WTC11 (cell line): ENCODE measurements at regions not wholly inside any gene's neighbourhood (a gene's known extent, or its start where the extent isn't known, plus 50 kb on each side); places are given as distances from the start of the nearest gene placed in this dataset.

ENCODE experiments used
- ATF1 ChIP-seq: sonication (generic); formaldehyde crosslinking; IDR thresholded peaks from 2 replicates; pipeline ENCODE4 v1.8.1; 2023; ENCODE audit warnings: mild to moderate bottlenecking, moderate library complexity, missing genetic modification reagents
- IRF2 ChIP-seq: sonication (generic); formaldehyde crosslinking; IDR thresholded peaks from 2 replicates; pipeline ENCODE4 v1.8.0; 2022; ENCODE audit warnings: low read depth, missing genetic modification reagents, borderline replicate concordance
- MXD4 ChIP-seq: fragments of 250-450 bp; sonication (Bioruptor Pico); IDR thresholded peaks from 2 replicates; pipeline ENCODE4 v1.8.0; 2021; ENCODE audit warnings: mild to moderate bottlenecking, moderate library complexity, borderline replicate concordance
- SP1 ChIP-seq: sonication (generic); formaldehyde crosslinking; conservative IDR thresholded peaks from 2 replicates; pipeline ENCODE4 v1.8.1; 2022; ENCODE audit warnings: missing genetic modification reagents
- TF ChIP-seq, protein P1 (sequence below): fragments of 200-600 bp; IDR thresholded peaks from 2 replicates; pipeline ENCODE4 v1.8.0; 2022; ENCODE audit warnings: antibody characterized with exemption
- TF ChIP-seq, protein P2 (sequence below): sonication (generic); formaldehyde crosslinking; IDR thresholded peaks from 2 replicates; pipeline ENCODE4 v1.8.0; 2022; ENCODE audit warnings: mild to moderate bottlenecking, missing genetic modification reagents
- TF ChIP-seq, protein P3 (sequence below): sonication (generic); formaldehyde crosslinking; IDR thresholded peaks from 2 replicates; pipeline ENCODE4 v1.8.1; 2023; ENCODE audit warnings: mild to moderate bottlenecking, missing genetic modification reagents, moderate library complexity
- TF ChIP-seq, protein P4 (sequence below): sonication (generic); formaldehyde crosslinking; IDR thresholded peaks from 2 replicates; pipeline ENCODE4 v1.8.1; 2023; ENCODE audit warnings: mild to moderate bottlenecking, moderate library complexity, missing genetic modification reagents

DNA sequence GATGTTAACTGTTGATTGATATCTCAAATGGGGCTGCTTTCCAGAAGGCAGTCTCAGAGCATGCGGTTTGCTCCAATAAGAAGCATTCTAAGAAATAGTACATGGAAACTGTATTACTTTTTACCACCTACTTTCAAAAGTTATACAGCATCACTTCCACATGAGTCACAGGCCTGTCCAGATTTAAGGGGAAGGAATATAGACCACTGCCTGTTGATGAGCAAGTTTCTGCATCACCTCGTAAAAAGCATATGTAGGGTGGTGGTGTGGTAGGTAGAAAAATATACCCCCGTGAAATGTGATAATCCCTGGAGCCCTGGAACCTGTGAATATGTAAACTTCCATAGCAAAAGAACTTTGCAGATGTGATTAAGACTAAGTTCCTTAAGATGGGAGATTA lies 816.6 kb upstream of the CDH6 start:
- TF ChIP-seq, protein P1, sequence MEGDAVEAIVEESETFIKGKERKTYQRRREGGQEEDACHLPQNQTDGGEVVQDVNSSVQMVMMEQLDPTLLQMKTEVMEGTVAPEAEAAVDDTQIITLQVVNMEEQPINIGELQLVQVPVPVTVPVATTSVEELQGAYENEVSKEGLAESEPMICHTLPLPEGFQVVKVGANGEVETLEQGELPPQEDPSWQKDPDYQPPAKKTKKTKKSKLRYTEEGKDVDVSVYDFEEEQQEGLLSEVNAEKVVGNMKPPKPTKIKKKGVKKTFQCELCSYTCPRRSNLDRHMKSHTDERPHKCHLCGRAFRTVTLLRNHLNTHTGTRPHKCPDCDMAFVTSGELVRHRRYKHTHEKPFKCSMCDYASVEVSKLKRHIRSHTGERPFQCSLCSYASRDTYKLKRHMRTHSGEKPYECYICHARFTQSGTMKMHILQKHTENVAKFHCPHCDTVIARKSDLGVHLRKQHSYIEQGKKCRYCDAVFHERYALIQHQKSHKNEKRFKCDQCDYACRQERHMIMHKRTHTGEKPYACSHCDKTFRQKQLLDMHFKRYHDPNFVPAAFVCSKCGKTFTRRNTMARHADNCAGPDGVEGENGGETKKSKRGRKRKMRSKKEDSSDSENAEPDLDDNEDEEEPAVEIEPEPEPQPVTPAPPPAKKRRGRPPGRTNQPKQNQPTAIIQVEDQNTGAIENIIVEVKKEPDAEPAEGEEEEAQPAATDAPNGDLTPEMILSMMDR, result no peak
- TF ChIP-seq, protein P2, sequence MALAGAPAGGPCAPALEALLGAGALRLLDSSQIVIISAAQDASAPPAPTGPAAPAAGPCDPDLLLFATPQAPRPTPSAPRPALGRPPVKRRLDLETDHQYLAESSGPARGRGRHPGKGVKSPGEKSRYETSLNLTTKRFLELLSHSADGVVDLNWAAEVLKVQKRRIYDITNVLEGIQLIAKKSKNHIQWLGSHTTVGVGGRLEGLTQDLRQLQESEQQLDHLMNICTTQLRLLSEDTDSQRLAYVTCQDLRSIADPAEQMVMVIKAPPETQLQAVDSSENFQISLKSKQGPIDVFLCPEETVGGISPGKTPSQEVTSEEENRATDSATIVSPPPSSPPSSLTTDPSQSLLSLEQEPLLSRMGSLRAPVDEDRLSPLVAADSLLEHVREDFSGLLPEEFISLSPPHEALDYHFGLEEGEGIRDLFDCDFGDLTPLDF (CRISPR knock-in tag), result no peak
- TF ChIP-seq MXD4 (CRISPR knock-in tag) (no peak), ATF1 (CRISPR knock-in tag) (no peak), SP1 (CRISPR knock-in tag) (no peak), IRF2 (no peak)
- TF ChIP-seq, protein P3, sequence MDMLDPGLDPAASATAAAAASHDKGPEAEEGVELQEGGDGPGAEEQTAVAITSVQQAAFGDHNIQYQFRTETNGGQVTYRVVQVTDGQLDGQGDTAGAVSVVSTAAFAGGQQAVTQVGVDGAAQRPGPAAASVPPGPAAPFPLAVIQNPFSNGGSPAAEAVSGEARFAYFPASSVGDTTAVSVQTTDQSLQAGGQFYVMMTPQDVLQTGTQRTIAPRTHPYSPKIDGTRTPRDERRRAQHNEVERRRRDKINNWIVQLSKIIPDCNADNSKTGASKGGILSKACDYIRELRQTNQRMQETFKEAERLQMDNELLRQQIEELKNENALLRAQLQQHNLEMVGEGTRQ, result no peak
- TF ChIP-seq, protein P4, sequence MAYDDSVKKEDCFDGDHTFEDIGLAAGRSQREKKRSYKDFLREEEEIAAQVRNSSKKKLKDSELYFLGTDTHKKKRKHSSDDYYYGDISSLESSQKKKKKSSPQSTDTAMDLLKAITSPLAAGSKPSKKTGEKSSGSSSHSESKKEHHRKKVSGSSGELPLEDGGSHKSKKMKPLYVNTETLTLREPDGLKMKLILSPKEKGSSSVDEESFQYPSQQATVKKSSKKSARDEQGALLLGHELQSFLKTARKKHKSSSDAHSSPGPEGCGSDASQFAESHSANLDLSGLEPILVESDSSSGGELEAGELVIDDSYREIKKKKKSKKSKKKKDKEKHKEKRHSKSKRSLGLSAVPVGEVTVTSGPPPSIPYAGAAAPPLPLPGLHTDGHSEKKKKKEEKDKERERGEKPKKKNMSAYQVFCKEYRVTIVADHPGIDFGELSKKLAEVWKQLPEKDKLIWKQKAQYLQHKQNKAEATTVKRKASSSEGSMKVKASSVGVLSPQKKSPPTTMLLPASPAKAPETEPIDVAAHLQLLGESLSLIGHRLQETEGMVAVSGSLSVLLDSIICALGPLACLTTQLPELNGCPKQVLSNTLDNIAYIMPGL (CRISPR knock-in tag), result no peak
